Ishikawa (cell line): ENCODE measurements at regions not wholly inside any gene's neighbourhood (a gene's known extent, or its start where the extent isn't known, plus 50 kb on each side); places are given as distances from the start of the nearest gene placed in this dataset.

Source experiments
- CEBPB ChIP-seq: IDR thresholded peaks from 2 replicates; pipeline ENCODE4 v1.6.1; 2012
- CREB1 ChIP-seq: IDR thresholded peaks from 2 replicates; pipeline ENCODE4 v1.6.1; 2012; ENCODE audit warnings: low read depth
- EGR1 ChIP-seq: IDR thresholded peaks from 2 replicates; pipeline ENCODE4 v1.6.1; 2012
- EP300 ChIP-seq: IDR thresholded peaks from 2 replicates; pipeline ENCODE4 v1.6.1; 2012; ENCODE audit warnings: borderline replicate concordance
- FOXM1 ChIP-seq: IDR thresholded peaks from 2 replicates; pipeline ENCODE4 v1.6.1; 2012; ENCODE audit warnings: low read depth, borderline replicate concordance
- NFIC ChIP-seq: IDR thresholded peaks from 2 replicates; pipeline ENCODE4 v1.6.1; 2012
- RAD21 ChIP-seq: IDR thresholded peaks from 2 replicates; pipeline ENCODE4 v1.6.1; 2012; ENCODE audit warnings: low read depth
- TAF1 ChIP-seq: IDR thresholded peaks from 2 replicates; pipeline ENCODE4 v1.6.1; 2012; ENCODE audit warnings: low read depth, mild to moderate bottlenecking
- TCF12 ChIP-seq: IDR thresholded peaks from 2 replicates; pipeline ENCODE4 v1.6.1; 2012; ENCODE audit warnings: low read depth
- TEAD4 ChIP-seq: IDR thresholded peaks from 2 replicates; pipeline ENCODE4 v1.6.1; 2012
- YY1 ChIP-seq: IDR thresholded peaks from 2 replicates; pipeline ENCODE4 v1.6.1; 2012; ENCODE audit warnings: low read depth
- ZBTB7A ChIP-seq: IDR thresholded peaks from 2 replicates; pipeline ENCODE4 v1.6.1; 2012; ENCODE audit warnings: low read depth
- TF ChIP-seq, protein P1 (sequence below): IDR thresholded peaks from 2 replicates; pipeline ENCODE4 v1.6.1; 2012; ENCODE audit warnings: low read depth, mild to moderate bottlenecking
- TF ChIP-seq, protein P2 (sequence below): IDR thresholded peaks from 2 replicates; pipeline ENCODE4 v1.6.1; 2012
- TF ChIP-seq, protein P3 (sequence below): IDR thresholded peaks from 2 replicates; pipeline ENCODE4 v1.6.1; 2012

DNA sequence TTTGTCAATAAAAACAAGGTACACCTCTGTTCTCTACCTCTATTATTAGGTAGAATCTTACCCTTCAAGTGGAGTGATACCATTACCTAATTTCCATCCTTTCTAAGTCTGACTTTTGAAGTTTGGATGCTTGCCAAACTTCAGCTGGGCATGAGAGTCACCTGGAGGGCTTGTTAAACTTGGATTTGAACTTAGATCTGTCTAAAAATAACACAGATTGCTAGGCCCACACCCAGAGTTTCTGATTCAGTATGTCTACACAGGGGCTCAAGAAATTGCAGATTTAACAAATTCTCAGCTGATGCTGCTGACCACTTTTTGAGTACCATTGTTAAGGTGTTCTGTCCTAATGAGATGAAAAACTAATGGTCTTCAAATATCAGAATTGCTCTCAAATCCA, 512.2 kb downstream of the LMO7 start:
- TF ChIP-seq, protein P1, sequence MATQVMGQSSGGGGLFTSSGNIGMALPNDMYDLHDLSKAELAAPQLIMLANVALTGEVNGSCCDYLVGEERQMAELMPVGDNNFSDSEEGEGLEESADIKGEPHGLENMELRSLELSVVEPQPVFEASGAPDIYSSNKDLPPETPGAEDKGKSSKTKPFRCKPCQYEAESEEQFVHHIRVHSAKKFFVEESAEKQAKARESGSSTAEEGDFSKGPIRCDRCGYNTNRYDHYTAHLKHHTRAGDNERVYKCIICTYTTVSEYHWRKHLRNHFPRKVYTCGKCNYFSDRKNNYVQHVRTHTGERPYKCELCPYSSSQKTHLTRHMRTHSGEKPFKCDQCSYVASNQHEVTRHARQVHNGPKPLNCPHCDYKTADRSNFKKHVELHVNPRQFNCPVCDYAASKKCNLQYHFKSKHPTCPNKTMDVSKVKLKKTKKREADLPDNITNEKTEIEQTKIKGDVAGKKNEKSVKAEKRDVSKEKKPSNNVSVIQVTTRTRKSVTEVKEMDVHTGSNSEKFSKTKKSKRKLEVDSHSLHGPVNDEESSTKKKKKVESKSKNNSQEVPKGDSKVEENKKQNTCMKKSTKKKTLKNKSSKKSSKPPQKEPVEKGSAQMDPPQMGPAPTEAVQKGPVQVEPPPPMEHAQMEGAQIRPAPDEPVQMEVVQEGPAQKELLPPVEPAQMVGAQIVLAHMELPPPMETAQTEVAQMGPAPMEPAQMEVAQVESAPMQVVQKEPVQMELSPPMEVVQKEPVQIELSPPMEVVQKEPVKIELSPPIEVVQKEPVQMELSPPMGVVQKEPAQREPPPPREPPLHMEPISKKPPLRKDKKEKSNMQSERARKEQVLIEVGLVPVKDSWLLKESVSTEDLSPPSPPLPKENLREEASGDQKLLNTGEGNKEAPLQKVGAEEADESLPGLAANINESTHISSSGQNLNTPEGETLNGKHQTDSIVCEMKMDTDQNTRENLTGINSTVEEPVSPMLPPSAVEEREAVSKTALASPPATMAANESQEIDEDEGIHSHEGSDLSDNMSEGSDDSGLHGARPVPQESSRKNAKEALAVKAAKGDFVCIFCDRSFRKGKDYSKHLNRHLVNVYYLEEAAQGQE = no peak
- TF ChIP-seq NFIC = no peak

DNA sequence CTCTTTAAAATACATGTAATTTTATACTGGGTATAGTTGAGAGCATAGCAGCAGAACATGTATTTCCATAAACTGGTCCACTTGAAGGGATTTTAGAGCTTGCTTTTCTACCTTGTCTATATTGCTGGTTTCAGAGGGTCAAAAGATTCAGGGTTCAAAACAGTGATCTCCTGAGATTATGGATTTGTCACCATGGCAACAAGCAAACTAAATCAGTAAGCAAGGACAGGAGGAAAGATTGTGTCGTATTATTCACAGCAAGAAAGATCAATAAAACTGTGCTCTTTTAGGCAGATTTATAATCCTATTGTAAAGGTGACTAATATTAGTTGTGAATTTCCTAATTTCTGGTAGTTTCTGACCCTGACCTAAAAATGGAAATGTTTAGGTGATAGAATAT, 496.4 kb downstream of the LMO7 start:
- TF ChIP-seq FOXM1 (no peak), YY1 (no peak), RAD21 (no peak), ZBTB7A (no peak), EGR1 (no peak), CREB1 (no peak), EP300 (no peak), TAF1 (no peak)

DNA sequence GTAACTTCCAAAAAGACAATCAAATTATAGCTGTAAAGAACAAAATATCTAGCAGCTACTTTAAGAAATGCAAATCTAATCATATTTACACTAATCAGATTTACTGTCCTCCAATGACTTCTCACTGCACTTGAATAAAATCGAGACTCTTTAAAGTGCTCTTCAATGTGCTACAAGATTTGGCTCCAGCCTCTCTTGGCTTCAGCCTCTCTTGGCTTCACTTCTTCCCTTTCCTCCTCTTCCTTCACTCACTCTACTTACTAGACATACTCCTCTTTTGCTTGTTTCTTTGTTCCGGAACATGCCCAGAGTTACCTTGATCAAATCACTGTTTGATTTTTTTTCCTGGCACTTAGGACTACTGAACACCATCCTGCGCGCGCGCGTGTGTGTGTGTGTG, 495.4 kb downstream of the LMO7 start:
- no peak for TF ChIP-seq TCF12
- no peak for TF ChIP-seq YY1
- TF ChIP-seq, protein P2, sequence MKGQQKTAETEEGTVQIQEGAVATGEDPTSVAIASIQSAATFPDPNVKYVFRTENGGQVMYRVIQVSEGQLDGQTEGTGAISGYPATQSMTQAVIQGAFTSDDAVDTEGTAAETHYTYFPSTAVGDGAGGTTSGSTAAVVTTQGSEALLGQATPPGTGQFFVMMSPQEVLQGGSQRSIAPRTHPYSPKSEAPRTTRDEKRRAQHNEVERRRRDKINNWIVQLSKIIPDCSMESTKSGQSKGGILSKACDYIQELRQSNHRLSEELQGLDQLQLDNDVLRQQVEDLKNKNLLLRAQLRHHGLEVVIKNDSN = no peak
- TF ChIP-seq EGR1 = no peak
- TF ChIP-seq TAF1 = no peak
- no peak for TF ChIP-seq TEAD4
- TF ChIP-seq, protein P1 = no peak

DNA sequence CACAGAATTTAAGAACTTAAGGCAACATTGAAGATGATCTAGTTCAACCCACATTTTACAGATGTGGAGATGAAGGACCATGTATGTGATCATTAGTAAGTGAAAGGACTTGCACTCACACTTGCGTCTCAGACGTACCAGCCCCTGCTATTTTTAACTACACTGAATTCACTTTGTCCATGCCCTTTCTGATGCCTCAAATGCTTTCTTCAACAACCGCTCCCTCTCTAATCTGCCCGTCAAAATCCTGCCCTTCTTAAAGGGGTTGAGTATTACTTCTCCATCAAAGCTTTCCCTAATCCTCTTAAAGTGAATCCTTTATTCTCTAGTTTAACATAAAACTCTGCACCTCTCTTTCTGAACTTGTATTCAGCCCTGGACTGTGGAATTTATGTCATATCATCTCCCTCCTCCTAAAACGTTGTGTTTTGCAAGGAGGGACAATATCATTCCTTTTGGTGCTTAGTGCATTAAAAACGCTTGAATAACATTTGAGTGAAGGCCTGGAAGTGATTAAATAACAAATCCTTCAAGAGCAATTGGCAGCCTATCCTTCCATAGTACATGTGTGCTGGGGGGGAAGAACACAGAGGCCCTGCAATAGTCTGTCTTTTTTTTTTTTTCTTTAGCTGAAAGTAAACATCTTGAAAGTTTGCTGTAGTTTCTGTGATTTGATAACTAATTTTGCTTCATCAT, 493.3 kb downstream of the LMO7 start:
- TF ChIP-seq TEAD4 = no peak
- TF ChIP-seq FOXM1 = no peak
- no peak for TF ChIP-seq EP300
- TF ChIP-seq NFIC = no peak
- TF ChIP-seq, protein P3, sequence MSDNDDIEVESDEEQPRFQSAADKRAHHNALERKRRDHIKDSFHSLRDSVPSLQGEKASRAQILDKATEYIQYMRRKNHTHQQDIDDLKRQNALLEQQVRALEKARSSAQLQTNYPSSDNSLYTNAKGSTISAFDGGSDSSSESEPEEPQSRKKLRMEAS = no peak
- no peak for TF ChIP-seq CEBPB
- no peak for TF ChIP-seq TAF1
- no peak for TF ChIP-seq RAD21
- no peak for TF ChIP-seq TCF12
- TF ChIP-seq, protein P1 = no peak
- TF ChIP-seq YY1 = no peak
- no peak for TF ChIP-seq EGR1
- no peak for TF ChIP-seq CREB1
- TF ChIP-seq, protein P2 = no peak

DNA sequence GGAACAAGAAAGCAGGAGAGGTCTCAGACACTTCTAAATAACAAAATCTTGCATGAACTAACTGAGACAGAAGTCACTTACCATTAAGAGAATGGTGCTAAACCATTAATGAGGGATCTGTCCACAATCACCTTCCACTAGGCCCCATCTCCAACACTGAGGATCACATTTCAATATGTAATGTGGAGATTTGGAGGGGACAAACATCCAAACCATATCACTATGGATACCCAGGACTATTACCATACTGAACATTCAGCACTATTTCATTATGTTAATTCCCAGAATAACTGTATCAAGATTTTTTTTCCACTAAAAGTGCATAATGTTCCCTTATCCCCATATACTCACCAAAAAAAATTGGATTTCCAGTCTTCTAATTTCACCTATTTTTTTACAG, 491.8 kb downstream of the LMO7 start:
- TF ChIP-seq TEAD4 (no peak), FOXM1 (no peak), CEBPB (no peak), CREB1 (no peak), TCF12 (no peak), TAF1 (no peak), RAD21 (no peak), EP300 (no peak), EGR1 (no peak), ZBTB7A (no peak), YY1 (no peak), NFIC (no peak)
- TF ChIP-seq, protein P2 = no peak
- TF ChIP-seq, protein P3 = no peak
